ENCODE measurements at regions not wholly inside any gene's neighbourhood (a gene's known extent, or its start where the extent isn't known, plus 50 kb on each side); places are given as distances from the start of the nearest gene placed in this dataset.

DNA sequence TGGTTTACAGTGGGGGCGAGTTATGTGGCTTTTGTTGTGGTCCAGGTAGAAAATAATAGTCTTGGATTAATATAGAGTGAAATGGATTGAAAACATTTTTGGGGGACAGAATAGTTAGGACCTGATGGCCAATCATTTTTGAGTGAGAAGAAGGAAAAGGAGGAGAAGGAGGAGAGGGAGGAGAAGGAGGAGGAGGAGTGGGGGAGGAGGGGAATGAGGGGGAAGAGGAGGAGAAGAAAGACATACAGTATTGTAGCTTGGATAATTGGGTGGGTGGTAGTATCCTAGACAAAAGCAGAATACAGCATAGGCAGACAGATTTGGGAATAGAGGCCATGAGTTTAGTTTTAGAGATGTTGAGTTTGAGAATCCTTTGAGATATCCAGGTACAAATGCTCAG, 101.6 kb downstream of the GATA6 start:
- TF ChIP-seq, protein P1, sequence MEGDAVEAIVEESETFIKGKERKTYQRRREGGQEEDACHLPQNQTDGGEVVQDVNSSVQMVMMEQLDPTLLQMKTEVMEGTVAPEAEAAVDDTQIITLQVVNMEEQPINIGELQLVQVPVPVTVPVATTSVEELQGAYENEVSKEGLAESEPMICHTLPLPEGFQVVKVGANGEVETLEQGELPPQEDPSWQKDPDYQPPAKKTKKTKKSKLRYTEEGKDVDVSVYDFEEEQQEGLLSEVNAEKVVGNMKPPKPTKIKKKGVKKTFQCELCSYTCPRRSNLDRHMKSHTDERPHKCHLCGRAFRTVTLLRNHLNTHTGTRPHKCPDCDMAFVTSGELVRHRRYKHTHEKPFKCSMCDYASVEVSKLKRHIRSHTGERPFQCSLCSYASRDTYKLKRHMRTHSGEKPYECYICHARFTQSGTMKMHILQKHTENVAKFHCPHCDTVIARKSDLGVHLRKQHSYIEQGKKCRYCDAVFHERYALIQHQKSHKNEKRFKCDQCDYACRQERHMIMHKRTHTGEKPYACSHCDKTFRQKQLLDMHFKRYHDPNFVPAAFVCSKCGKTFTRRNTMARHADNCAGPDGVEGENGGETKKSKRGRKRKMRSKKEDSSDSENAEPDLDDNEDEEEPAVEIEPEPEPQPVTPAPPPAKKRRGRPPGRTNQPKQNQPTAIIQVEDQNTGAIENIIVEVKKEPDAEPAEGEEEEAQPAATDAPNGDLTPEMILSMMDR (IDR thresholded peaks at IDR 0.05; ENCODE audit: low read depth, low read length, missing input control) = no peak
- no peak for TF ChIP-seq ZBTB33 (IDR thresholded peaks at IDR 0.05)
- no peak for TF ChIP-seq EGR1 (IDR thresholded peaks at IDR 0.05; ENCODE audit: low read depth in 2 of 2)
- TF ChIP-seq GABPA (IDR thresholded peaks at IDR 0.05 in 1 of 2, conservative IDR thresholded peaks at IDR 0.05 in 1 of 2) = no peak
- TF ChIP-seq JUND (IDR thresholded peaks at IDR 0.05) = no peak
- TF ChIP-seq, protein P2, sequence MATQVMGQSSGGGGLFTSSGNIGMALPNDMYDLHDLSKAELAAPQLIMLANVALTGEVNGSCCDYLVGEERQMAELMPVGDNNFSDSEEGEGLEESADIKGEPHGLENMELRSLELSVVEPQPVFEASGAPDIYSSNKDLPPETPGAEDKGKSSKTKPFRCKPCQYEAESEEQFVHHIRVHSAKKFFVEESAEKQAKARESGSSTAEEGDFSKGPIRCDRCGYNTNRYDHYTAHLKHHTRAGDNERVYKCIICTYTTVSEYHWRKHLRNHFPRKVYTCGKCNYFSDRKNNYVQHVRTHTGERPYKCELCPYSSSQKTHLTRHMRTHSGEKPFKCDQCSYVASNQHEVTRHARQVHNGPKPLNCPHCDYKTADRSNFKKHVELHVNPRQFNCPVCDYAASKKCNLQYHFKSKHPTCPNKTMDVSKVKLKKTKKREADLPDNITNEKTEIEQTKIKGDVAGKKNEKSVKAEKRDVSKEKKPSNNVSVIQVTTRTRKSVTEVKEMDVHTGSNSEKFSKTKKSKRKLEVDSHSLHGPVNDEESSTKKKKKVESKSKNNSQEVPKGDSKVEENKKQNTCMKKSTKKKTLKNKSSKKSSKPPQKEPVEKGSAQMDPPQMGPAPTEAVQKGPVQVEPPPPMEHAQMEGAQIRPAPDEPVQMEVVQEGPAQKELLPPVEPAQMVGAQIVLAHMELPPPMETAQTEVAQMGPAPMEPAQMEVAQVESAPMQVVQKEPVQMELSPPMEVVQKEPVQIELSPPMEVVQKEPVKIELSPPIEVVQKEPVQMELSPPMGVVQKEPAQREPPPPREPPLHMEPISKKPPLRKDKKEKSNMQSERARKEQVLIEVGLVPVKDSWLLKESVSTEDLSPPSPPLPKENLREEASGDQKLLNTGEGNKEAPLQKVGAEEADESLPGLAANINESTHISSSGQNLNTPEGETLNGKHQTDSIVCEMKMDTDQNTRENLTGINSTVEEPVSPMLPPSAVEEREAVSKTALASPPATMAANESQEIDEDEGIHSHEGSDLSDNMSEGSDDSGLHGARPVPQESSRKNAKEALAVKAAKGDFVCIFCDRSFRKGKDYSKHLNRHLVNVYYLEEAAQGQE (IDR thresholded peaks at IDR 0.05) = no peak
- no peak for TF ChIP-seq HNF4A (conservative IDR thresholded peaks at IDR 0.05)
- TF ChIP-seq RXRA (IDR thresholded peaks at IDR 0.05) = no peak
- TF ChIP-seq TAF1 (conservative IDR thresholded peaks at IDR 0.05) = no peak
- TF ChIP-seq HNF4G (IDR thresholded peaks at IDR 0.05) = no peak
- TF ChIP-seq RAD21 (IDR thresholded peaks at IDR 0.05) = no peak
- TF ChIP-seq, protein P3, sequence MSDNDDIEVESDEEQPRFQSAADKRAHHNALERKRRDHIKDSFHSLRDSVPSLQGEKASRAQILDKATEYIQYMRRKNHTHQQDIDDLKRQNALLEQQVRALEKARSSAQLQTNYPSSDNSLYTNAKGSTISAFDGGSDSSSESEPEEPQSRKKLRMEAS (IDR thresholded peaks at IDR 0.05) = no peak
- no peak for TF ChIP-seq FOXA1 (IDR thresholded peaks at IDR 0.05)

Data from liver (tissue), 3 donors.